Hematopoietic multipotent progenitor cell treated with erythropoietin and hydrocortisone succinate and interleukin-3 and kit ligand, for 15 days (in vitro differentiated cells): ENCODE measurements at regions not wholly inside any gene's neighbourhood (a gene's known extent, or its start where the extent isn't known, plus 50 kb on each side); places are given as distances from the start of the nearest gene placed in this dataset.

Experiments
- DNase-seq: peaks from one replicate; pipeline ENCODE4 v3.0.0-alpha.2; 2015; ENCODE audit warnings: low spot score

DNA sequence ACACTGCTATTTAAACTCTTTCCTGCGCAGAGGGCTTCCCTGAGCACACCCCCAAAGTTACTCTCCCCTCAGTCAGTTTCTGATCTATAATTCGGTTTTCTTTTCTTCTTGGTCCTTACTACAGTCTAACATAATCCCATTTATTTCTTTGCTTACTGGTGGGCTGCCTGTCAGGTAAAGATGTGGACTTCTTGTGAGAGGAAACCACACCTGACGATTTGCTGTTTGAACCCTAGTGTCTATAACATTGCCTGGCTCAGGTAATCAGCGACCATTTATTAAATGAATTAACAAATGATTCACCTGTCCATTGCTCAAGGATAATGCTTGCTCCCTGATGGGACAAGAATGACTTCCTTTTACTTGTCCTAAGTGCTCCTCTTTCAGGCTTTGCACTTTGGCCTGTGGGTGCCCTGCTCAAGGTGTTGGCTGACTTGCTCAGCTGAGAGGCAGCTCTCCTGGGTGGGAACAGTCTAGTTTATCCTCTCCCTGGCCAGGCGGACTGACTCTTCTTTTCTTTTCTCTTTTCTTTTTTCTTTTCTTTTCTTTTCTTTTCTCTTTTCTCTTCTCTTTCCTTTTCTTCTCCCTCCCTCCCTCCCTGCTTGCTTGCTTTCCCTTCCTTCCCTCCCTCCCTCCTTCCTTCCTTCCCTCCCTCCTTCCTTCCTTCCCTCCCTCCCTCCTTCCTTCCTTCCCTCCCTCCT, 233.1 kb downstream of the BCAS1 start:
- no peak for DNase-seq

DNA sequence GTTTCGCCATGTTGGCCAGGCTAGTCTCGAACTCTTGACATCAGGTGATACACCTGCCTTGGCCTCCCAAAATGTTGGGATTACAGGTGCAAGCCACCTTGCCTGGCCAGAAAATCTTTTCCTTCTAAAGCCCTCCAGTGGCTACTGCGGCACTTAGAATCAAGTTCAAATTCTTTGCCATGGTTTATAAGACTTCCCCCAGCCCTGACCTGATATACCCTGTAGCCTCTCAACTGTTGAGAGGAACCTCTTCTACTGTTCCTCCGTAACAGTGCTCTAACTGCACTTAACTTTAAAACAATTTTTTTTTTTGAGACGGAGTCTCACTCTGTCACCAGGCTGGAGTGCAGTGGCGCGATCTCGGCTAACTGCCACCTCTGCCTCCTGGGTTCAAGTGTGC, 235.6 kb downstream of the BCAS1 start:
- no peak for DNase-seq

DNA sequence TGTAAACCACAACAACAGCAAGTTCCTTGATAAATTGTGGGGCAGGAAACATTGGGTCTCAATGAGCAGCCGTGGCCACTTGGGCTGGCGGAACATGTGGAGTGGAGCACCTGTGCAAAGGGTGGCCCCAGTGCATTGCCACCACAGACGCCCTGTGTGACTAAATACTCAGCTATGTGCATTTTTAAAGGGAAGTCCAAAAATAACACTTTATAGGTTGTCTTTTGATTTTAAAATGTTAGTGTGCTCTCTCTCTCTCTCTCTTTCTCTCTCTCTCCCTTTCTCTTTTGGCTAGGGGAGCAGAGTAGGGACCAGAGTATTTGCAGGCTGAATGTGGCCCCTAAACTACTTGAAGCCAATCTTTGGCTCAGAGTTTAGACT, 236.3 kb downstream of the BCAS1 start:
- no peak for DNase-seq

DNA sequence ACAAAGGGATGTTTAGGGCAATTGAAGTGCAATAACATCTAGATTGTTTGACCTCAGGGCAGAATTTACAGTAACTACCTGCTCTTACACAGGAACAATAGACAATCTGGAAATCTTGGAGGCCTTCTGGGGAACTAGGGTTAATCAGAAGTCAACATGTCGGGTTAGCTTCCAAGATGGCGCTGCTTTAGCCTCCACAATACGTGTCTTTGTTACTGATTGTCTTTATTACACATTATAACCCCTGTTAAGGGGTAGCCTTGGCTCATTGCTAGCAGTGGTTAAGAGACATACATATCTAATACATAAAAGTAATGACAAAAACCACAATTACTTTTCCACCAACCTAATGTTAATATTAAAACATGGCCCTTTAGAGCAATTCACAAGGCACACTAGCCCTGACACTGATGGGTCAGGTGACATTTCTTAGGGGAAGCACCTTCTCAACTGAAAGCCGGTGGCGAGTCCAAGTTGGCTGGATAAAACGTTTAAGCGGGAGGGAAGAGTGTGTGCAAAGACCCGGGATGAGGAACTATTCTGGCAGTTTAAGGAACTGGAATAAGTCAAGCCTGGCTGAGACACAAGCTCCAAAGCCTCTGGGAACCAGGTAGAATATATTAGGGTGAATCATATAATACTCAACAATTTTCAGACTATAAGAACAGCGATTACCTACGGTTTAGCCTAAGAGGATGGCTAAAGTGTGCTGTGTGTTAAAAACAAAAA, 236.9 kb downstream of the BCAS1 start:
- no peak for DNase-seq

DNA sequence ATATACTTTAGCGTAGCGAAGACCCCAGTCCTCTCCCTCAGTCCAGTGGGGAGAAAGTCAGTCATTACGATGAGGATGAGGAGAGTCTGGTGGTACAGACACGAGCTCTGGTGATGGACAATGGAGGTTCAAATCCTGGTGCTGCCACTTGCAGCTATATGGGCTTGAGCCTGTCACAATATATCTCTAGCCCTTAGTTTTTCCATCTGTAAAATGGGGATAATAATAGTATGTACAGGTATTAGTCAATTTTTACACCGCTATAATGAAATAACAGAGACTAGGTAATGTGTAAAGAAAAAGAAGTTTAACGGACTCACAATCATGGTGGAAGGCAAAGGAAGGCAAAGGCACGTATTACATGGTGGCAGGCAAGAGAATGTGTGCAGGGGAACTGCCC, 237.9 kb downstream of the BCAS1 start:
- DNase-seq = no peak

DNA sequence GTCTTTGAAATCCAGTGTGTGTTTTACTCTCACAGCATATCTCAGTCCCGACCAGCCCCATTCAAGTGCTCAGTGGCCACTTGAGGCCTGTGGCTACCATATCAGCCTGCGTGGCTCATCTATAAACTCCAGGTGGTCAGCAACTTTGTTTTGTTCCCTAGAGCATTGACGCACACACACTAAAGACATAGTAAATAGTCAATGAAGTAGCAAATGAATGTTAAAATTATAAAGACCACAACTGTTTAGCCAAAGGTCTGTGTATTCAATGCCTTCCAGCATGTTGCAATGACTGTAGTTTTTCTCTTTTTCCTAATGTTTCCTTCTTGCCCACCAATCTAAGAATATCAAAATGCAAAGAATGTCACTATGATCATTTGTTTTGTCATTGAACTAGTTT, 238.2 kb upstream of the ZNF217 start:
- DNase-seq = no peak

DNA sequence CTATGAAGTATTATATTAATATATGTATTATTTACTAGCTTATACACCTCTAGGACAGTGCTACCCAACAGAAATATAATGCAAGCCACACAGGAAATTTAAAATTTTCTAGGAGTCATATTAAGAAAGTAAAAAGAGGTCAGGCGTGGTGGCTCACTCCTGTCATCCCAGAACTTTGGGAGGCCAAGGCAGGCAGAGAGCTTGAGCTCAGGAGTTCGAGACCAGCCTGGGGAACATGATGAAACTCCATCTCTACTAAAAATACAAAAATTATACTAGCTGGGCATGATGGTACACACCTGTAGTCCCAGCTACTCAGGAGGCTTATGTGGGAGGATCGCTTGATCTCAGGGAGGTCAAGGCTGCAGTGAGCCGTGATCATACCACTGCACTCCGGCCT, 237.6 kb upstream of the ZNF217 start:
- DNase-seq = no peak

DNA sequence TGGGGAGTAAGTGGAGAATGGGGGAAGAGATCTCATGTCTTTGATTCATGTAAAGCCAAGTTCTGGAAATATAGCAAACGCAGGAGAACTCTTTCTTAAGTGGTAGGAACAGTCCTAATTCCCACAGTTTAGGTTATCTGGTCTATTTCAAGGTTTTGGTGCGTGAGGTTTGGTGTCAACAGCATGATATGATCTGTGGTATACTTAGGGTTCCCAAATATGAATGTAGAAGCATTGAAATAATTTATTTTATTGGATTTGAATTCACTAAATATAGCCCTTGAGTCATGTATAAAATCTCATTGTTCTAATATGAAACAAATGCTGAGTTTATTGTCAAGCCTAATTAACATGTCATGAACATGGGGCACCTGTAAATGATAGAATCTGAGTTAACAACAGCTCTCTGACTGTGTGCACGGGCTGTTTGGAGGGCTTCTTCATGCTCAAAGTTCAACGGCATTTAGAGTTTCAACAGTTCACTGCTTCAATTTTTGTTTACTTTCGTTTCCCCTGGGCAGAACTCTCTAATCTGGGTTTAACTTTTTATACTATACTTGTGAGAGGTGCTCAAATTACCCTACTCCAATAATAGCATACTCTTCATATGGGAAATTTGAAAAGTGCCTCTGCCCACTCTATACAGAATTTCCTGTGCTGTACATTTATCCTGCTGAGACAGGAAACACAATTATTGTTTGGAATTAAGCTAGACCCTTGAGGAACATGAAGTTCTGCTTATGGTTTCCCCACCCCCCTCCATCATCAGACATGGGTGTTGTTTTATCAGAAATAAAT, 236.3 kb upstream of the ZNF217 start:
- no peak for DNase-seq

DNA sequence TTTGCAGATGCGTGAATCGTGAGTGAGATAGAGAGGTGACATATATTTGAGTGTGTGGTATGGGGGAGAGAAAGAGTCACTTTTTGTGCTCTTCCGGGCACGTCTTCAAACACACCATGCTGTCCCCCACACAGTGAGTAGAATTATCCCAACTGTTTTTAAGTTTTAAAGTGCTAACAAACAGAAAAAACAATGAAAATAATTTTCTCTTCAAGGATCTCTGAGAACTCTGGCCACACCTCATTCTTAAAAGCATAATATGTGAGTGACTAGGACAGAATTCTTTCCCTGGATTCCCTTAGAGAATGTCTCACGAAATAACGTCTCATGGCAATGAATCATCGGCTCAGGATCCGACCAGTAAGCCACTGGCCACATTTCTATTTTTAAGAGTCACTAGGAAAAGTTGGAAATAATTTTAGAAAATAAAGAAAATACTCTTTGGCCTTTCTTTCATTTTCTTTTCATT, 235.7 kb upstream of the ZNF217 start:
- DNase-seq = peak; percentile 12

DNA sequence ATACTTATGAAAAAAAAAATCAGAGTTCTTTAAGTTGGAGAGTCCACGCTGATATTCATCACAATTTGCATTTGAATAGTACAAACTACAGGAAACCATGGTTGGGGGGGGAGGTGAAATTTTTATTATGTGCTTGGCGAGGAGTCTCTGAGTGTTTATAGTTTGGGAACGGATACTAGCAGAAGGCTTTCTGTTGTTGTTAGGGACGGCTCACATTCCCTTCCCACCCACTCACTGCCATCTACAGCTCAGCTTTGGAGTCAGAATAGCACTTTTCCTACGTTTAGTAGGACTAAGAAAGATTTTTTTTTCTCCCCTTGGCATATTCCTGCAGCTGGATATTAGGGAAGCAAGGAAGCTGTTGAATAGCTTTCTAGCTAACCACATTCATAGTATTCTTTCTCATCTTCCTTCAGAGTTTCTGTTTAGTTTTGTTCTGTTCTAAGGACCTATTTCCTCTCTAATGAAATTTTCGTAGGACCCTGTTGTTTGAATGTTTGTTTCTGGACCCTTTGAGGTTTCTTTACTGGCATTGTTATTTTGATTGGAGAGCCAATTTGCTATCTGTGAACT, 235.1 kb upstream of the ZNF217 start:
- no peak for DNase-seq

DNA sequence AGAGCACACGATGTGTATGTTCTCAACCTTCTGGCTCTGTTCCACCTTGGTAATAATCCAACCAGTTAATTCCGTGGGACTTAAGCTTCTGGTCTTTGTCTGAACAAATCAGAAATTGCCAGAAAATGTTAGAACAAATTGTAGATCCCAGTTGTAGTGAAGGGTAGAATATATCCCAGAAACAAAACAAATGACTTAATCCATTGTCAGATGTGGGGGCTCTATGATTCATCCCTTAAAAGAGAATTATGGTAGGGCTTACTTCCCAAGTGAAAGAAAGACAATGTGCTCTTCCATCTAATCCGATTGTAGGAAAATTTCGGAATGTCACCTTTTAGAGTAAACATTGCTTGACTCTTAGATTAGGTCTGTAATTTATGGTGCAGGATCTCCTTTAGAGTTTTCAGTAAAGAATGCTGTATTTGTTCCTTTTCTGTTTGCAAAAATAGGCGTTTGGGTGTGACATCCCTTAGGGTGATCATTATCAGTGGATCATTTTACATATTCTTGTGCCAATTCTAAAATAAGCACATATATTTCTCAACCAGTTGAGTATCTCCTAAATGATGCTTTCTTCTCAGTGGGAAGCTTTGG, 234.5 kb upstream of the ZNF217 start:
- no peak for DNase-seq

DNA sequence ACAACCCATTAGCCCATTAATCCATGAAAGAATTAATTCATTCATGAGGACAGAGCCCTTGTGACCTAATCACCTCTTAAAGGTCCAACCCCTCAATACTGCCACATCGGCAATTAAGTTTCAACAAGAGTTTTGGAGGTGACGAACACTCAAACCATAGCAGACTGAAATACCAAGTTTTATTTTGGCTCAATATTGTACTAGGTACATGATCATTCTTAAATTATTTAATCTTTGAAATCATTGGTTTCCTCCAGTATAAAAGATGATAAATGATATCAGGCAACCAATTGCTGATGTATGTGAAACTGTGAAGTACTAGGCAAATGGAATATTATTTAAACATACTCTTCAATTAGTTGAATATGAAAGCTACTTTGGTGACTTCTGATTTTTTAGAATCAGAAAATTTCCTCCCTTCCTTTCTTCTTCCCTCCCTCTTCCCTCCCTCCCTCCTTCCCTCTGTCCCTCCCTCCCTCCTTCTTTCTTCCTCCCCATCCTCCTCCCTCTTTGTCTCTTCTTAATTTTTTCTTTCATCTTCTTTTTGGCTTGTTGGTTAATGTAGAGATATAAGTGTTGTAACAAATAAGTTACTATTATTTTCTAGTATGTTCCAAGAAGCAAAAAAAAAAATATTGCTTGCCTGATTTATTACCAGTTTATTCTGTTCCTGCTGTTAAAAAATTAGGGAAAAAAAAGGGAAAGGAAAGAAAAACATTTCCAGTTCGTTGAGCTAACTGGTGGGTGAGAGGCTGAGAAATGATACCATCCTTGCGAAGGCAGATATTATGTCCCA, 233.9 kb upstream of the ZNF217 start:
- no peak for DNase-seq

DNA sequence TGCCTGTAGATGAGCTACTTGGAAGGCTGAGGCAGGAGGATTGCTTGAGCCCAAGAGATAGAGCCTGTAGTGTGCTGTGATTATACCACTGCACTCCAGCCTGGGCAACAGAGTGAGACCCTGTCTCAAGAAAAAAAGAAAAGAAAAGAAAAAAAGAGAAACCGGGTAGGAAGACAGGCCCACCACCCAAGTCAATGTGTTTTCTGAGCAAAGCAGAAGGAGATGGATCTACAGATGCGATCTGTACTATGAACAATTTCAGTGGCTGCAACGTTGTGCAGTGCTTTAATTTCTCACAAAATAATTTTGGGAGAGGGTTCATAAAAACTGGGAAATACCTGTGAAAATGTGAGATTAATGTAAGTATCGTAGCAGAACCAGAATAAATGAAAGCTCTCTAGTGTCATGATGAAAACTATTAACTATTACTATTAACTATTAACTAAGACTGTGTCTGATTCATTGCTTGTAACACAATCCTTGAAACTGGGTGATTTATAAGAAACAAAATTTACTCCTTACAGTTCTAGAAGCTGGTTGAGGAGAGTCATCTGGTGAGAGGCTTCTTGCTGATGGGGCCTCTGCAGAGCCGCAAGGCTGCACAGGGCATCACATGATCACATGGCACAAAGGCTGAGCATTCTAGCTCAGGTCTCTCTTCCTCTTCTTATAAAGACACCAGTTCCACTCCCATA, 233.1 kb upstream of the ZNF217 start:
- DNase-seq = no peak

DNA sequence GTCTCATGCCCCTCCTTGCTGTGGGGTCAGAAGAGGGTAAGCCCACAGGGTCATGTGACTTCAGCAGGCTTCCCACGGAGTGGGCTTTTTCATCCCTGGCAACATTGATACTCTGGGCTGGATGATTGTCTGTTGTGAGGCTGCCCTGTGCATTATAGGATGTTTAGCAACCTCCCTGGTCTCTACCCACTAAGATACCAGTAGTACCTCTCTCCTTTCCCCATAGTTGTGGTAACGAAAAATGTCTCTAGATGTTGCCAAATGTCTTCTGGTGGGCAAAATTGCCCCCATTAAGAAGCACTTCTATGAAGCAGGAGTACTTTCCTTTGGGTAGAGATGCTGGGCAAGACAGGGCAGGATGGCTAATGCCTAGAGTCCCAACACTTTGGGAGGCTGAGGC, 232.5 kb upstream of the ZNF217 start:
- no peak for DNase-seq

DNA sequence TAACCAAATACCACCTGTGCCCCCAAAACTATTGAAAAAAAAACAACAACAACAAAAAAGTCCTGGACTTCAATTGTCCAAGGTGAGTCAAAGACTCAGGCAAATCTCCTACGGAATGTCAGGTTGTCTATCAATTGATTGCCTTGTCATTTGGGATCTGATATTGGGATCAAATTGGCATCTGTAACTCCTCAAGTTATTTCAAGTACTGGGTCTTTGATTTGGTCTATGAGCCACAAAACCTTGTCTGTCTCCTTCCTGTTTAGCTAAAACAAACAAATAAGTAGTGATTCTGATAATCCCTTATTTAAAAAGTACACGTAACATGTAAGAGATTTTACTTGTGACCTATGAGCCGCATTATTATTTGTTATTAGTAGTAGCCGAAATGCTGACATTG, 231.6 kb upstream of the ZNF217 start:
- no peak for DNase-seq

DNA sequence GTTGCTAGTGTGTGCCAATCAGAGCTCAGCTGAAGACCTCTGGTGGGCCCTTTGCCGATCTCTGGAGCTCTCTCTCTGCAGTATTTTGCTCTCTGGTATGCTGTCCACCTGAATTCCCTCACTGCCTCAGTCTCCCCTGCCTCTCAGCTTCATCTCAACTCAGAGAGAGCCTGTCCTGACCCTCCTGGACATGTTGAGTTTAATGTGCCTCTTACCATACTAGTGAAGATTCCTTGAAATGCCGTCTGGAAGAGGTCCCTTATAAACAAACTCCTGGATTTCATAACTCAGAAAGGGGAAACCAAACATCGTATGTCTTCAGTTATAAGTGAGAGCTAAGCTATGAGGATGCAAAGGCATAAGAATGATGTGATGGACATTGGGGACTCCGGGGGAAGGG, 231.1 kb upstream of the ZNF217 start:
- no peak for DNase-seq

DNA sequence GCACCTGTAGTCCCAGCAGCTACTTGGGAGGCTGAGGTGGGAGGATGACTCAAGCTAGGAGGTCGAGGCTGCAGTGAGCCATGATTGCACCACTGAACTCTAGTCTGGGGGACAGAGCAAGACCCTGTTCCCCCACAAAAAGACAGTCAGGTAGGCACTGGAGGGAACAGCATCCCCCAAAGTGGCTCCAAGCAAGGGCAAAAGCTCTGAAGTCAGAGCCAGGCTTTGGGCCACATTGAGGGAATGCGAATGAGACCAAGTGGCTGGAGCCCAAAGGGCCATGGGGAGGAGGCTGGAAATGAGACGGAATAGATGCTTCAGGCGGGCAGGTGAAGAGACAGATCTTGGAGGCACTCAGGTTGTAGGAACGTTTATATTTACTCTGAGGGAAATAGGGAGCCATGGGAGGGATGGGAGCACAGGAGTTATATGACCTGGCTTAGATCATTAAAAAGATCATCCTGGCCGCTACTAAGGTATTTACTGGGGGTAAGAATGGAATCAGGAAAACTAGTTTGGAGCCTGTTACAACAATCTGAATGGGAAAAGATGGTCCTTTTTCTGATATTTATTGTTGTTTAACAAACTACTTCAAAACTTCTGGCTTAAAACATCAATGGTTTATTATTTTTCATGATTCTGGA, 229.6 kb upstream of the ZNF217 start:
- DNase-seq = no peak

DNA sequence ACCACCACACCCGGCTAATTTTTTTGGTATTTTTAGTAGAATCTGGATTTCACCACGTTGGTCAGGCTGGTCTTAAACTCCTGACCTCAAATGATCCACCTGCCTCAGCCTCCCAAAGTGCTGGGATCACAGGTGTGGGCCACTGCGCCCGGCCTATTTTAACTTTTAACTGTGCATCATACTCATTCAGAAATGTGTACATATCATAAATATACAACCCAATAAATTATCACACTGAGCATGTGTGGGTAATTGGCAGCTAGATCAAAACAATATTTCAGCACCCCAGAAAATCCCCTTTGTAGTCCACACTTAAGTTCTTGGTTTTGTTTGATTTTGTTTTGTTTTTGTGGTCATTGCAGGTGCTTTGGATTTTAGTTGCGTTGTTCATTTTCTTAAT, 228.9 kb upstream of the ZNF217 start:
- no peak for DNase-seq

DNA sequence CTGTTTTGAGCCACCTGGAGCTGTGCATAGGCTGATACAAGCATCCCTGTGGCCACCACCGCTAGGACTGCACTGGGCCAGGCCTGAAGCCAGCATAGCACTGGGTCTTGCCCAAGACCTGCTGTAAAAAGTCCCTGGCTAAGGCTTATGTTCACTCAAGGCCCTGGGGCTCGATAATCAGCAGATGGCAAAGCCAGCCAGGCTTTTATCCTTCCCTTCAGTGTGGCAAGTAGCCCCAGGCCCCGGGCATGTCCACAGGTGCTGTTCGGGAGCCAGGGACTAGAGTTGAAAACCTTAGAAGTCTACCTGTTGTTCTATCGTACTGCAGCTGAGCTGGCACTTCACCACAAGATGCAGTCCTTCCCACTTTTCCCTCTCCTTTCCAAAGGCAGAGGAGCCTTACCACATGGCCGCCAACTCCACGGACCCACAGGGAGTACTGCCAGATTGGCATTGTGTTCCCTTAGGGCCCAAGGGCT, 226.4 kb upstream of the ZNF217 start:
- no peak for DNase-seq
